ENCODE measurements at regions not wholly inside any gene's neighbourhood (a gene's known extent, or its start where the extent isn't known, plus 50 kb on each side); places are given as distances from the start of the nearest gene placed in this dataset.

DNA sequence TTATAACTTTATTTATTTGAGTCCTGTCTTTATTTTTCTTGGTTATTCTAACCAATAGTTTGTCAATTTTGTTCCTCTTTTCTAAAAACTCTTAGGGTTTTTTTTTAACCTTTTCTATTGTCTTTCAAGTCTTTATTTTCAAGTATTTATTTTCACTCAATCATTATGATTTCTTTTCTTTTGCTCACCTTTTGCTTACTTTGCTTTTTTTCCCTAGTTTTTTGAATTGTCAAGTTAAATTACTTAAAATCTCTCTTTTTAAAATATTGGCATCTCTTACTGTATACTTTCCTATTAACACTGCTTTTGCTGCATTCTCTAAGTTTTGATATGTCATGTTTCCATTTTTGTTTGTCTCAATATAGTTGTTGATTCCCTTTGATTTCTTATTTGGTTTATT lies 396.8 kb upstream of the CCDC179 start:
- H2BK5ac ChIP-seq (ENCODE audit: low read depth, low read length, poor library complexity, severe bottlenecking), result no peak overlapping the region
- no peak overlapping the region for H3K14ac ChIP-seq (ENCODE audit: low read length in 2 of 2)
- no peak overlapping the region for H3K27ac ChIP-seq (ENCODE audit: low read length, poor library complexity, severe bottlenecking)
- no peak overlapping the region for H2BK120ac ChIP-seq (ENCODE audit: low read depth, low read length)
- no peak overlapping the region for H2AK5ac ChIP-seq (ENCODE audit: low read length, severe bottlenecking)
- no peak overlapping the region for H3K18ac ChIP-seq (ENCODE audit: low read depth in 1 of 2, low read length in 2 of 2)
- H2BK12ac ChIP-seq (ENCODE audit: low read length in 2 of 2), result no peak overlapping the region
- no peak overlapping the region for H2BK15ac ChIP-seq (ENCODE audit: low read depth, poor library complexity, severe bottlenecking)
- no peaks in the 10 kb centered on the region for H3K79me1 ChIP-seq (replicated peaks; ENCODE audit: low read length, poor library complexity, severe bottlenecking)
- H4K8ac ChIP-seq (ENCODE audit: low read length), result no peak overlapping the region
- no peak overlapping the region for H3K9ac ChIP-seq (ENCODE audit: low read length)
- DNase-seq, result no peak
- no peaks in the 10 kb centered on the region for H3K36me3 ChIP-seq (ENCODE audit: control insufficient read depth in 1 of 2, insufficient read depth in 2 of 2, low read depth in 1 of 2, low read length in 2 of 2)
- no peaks in the 10 kb centered on the region for H3K27me3 ChIP-seq (ENCODE audit: control insufficient read depth in 1 of 2, insufficient read depth in 1 of 2, low read length in 2 of 2)
- no peak overlapping the region for H3K4me3 ChIP-seq (ENCODE audit: insufficient read depth in 1 of 2, low read depth in 1 of 2, low read length in 2 of 2)
- H3K4ac ChIP-seq (ENCODE audit: low read depth in 1 of 2, low read length in 2 of 2), result no peak overlapping the region
- H4K91ac ChIP-seq (ENCODE audit: low read length), result no peak overlapping the region
- no peak overlapping the region for H3K4me2 ChIP-seq (ENCODE audit: low read length, poor library complexity, severe bottlenecking)
- no peaks in the 10 kb centered on the region for H3K4me1 ChIP-seq (ENCODE audit: control insufficient read depth, insufficient read depth, low read depth, low read length)
- H2AFZ ChIP-seq (ENCODE audit: low read depth, low read length), result no peak overlapping the region
- no peak overlapping the region for H3K23ac ChIP-seq (ENCODE audit: low read length in 2 of 2)
- H3K9me3 ChIP-seq (ENCODE audit: control insufficient read depth, low read length), result no peaks in the 10 kb centered on the region

DNA sequence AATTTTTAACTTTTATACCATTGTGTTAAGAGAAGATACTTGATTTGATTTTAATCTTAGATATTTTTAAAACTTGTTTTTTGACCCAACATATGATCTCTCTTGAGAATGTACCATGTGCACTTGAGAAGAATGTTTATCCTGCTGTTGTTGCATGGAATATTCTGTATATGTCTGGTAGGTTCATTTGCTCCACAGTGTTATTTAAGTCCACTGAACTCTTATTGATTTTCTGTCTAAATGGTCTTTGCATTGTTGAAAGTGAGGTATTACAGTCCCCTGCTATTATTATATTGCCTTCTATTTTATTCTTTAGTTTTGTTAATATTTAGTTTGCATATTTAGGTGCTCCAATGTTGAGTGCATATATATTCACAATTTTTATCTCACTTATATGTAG lies 397.3 kb upstream of the CCDC179 start:
- no peak overlapping the region for H3K23ac ChIP-seq (ENCODE audit: low read length in 2 of 2)
- DNase-seq, result no peak
- H4K8ac ChIP-seq (ENCODE audit: low read length), result no peak overlapping the region
- H2BK5ac ChIP-seq (ENCODE audit: low read depth, low read length, poor library complexity, severe bottlenecking), result no peak overlapping the region
- no peaks in the 10 kb centered on the region for H3K4me1 ChIP-seq (ENCODE audit: control insufficient read depth, insufficient read depth, low read depth, low read length)
- H2BK120ac ChIP-seq (ENCODE audit: low read depth, low read length), result no peak overlapping the region
- H3K18ac ChIP-seq (ENCODE audit: low read depth in 1 of 2, low read length in 2 of 2), result no peak overlapping the region
- H2AFZ ChIP-seq (ENCODE audit: low read depth, low read length), result no peak overlapping the region
- H3K4me3 ChIP-seq (ENCODE audit: insufficient read depth in 1 of 2, low read depth in 1 of 2, low read length in 2 of 2), result no peak overlapping the region
- no peak overlapping the region for H3K14ac ChIP-seq (ENCODE audit: low read length in 2 of 2)
- H3K79me1 ChIP-seq (replicated peaks; ENCODE audit: low read length, poor library complexity, severe bottlenecking), result no peaks in the 10 kb centered on the region
- no peak overlapping the region for H3K27ac ChIP-seq (ENCODE audit: low read length, poor library complexity, severe bottlenecking)
- H2AK5ac ChIP-seq (ENCODE audit: low read length, severe bottlenecking), result no peak overlapping the region
- H3K4me2 ChIP-seq (ENCODE audit: low read length, poor library complexity, severe bottlenecking), result no peak overlapping the region
- no peaks in the 10 kb centered on the region for H3K36me3 ChIP-seq (ENCODE audit: control insufficient read depth in 1 of 2, insufficient read depth in 2 of 2, low read depth in 1 of 2, low read length in 2 of 2)
- no peaks in the 10 kb centered on the region for H3K9me3 ChIP-seq (ENCODE audit: control insufficient read depth, low read length)
- no peaks in the 10 kb centered on the region for H3K27me3 ChIP-seq (ENCODE audit: control insufficient read depth in 1 of 2, insufficient read depth in 1 of 2, low read length in 2 of 2)
- H4K91ac ChIP-seq (ENCODE audit: low read length), result no peak overlapping the region
- no peak overlapping the region for H2BK15ac ChIP-seq (ENCODE audit: low read depth, poor library complexity, severe bottlenecking)
- H3K4ac ChIP-seq (ENCODE audit: low read depth in 1 of 2, low read length in 2 of 2), result no peak overlapping the region
- H3K9ac ChIP-seq (ENCODE audit: low read length), result no peak overlapping the region
- H2BK12ac ChIP-seq (ENCODE audit: low read length in 2 of 2), result no peak overlapping the region

DNA sequence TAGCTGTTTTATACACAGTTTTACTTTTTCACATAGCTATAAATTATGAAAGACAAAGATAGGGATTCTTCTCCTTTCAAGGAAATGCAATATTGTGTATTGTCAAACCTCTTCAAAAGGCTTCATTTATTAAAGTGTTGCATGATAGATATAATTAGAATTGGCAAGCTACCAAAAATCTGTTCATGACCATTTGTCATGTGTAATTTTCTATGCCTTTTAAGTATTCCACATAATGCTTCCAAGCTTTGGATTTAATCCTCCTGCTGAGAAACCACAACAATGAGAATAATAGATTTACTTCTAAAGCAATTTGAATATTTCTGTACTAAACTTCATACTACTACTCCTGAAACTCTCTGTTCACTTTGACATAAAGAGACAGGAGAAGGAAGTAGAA lies 403.2 kb upstream of the CCDC179 start:
- no peak overlapping the region for H3K4me2 ChIP-seq (ENCODE audit: low read length, poor library complexity, severe bottlenecking)
- no peak overlapping the region for H3K9ac ChIP-seq (ENCODE audit: low read length)
- H2AFZ ChIP-seq (ENCODE audit: low read depth, low read length), result no peak overlapping the region
- no peak overlapping the region for H3K23ac ChIP-seq (ENCODE audit: low read length in 2 of 2)
- no peak overlapping the region for H3K4me3 ChIP-seq (ENCODE audit: insufficient read depth in 1 of 2, low read depth in 1 of 2, low read length in 2 of 2)
- H3K4ac ChIP-seq (ENCODE audit: low read depth in 1 of 2, low read length in 2 of 2), result no peak overlapping the region
- H3K27me3 ChIP-seq (ENCODE audit: control insufficient read depth in 1 of 2, insufficient read depth in 1 of 2, low read length in 2 of 2), result no peaks in the 10 kb centered on the region
- H3K4me1 ChIP-seq (ENCODE audit: control insufficient read depth, insufficient read depth, low read depth, low read length), result no peaks in the 10 kb centered on the region
- H4K8ac ChIP-seq (ENCODE audit: low read length), result no peak overlapping the region
- no peak overlapping the region for H2AK5ac ChIP-seq (ENCODE audit: low read length, severe bottlenecking)
- no peak overlapping the region for H2BK15ac ChIP-seq (ENCODE audit: low read depth, poor library complexity, severe bottlenecking)
- H3K9me3 ChIP-seq (ENCODE audit: control insufficient read depth, low read length), result no peaks in the 10 kb centered on the region
- H3K27ac ChIP-seq (ENCODE audit: low read length, poor library complexity, severe bottlenecking), result no peak overlapping the region
- H3K36me3 ChIP-seq (ENCODE audit: control insufficient read depth in 1 of 2, insufficient read depth in 2 of 2, low read depth in 1 of 2, low read length in 2 of 2), result no peaks in the 10 kb centered on the region
- no peak overlapping the region for H3K18ac ChIP-seq (ENCODE audit: low read depth in 1 of 2, low read length in 2 of 2)
- no peak overlapping the region for H2BK120ac ChIP-seq (ENCODE audit: low read depth, low read length)
- no peak overlapping the region for H2BK5ac ChIP-seq (ENCODE audit: low read depth, low read length, poor library complexity, severe bottlenecking)
- no peak for DNase-seq
- H3K14ac ChIP-seq (ENCODE audit: low read length in 2 of 2), result no peak overlapping the region
- no peak overlapping the region for H4K91ac ChIP-seq (ENCODE audit: low read length)
- no peaks in the 10 kb centered on the region for H3K79me1 ChIP-seq (replicated peaks; ENCODE audit: low read length, poor library complexity, severe bottlenecking)
- H2BK12ac ChIP-seq (ENCODE audit: low read length in 2 of 2), result no peak overlapping the region

- Histone ChIP-seq H2BK12ac (ENCODE audit: low read length in 2 of 2) (no peak overlapping the region), H2BK5ac (ENCODE audit: low read depth, low read length, poor library complexity, severe bottlenecking) (no peak overlapping the region), H4K91ac (ENCODE audit: low read length) (no peak overlapping the region), H3K23ac (ENCODE audit: low read length in 2 of 2) (no peak overlapping the region), H3K36me3 (ENCODE audit: control insufficient read depth in 1 of 2, insufficient read depth in 2 of 2, low read depth in 1 of 2, low read length in 2 of 2) (no peaks in the 10 kb centered on the region), H3K4me3 (ENCODE audit: insufficient read depth in 1 of 2, low read depth in 1 of 2, low read length in 2 of 2) (no peak overlapping the region), H3K18ac (ENCODE audit: low read depth in 1 of 2, low read length in 2 of 2) (no peak overlapping the region), H2AFZ (ENCODE audit: low read depth, low read length) (no peak overlapping the region), H2AK5ac (ENCODE audit: low read length, severe bottlenecking) (no peak overlapping the region), H3K4me2 (ENCODE audit: low read length, poor library complexity, severe bottlenecking) (no peak overlapping the region), H3K27ac (ENCODE audit: low read length, poor library complexity, severe bottlenecking) (no peak overlapping the region), H3K4me1 (ENCODE audit: control insufficient read depth, insufficient read depth, low read depth, low read length) (no peaks in the 10 kb centered on the region), H3K9ac (ENCODE audit: low read length) (no peak overlapping the region), H3K9me3 (ENCODE audit: control insufficient read depth, low read length) (no peaks in the 10 kb centered on the region), H2BK15ac (ENCODE audit: low read depth, poor library complexity, severe bottlenecking) (no peak overlapping the region), H4K8ac (ENCODE audit: low read length) (no peak overlapping the region), H3K79me1 (replicated peaks; ENCODE audit: low read length, poor library complexity, severe bottlenecking) (no peaks in the 10 kb centered on the region), H2BK120ac (ENCODE audit: low read depth, low read length) (no peak overlapping the region), H3K14ac (ENCODE audit: low read length in 2 of 2) (no peak overlapping the region), H3K4ac (ENCODE audit: low read depth in 1 of 2, low read length in 2 of 2) (no peak overlapping the region), H3K27me3 (ENCODE audit: control insufficient read depth in 1 of 2, insufficient read depth in 1 of 2, low read length in 2 of 2) (no peaks in the 10 kb centered on the region)
- no peak for DNase-seq
Observed at GRCh38 chr11:23272095-23272494, 411.8 kb upstream of the CCDC179 start.
